ENCODE measurements at regions not wholly inside any gene's neighbourhood (a gene's known extent, or its start where the extent isn't known, plus 50 kb on each side); places are given as distances from the start of the nearest gene placed in this dataset.

GRCh38 chr10:23493711-23494110 is 54.8 kb downstream of the OTUD1 start:
- TF ChIP-seq POLR2AphosphoS5 (IDR thresholded peaks at IDR 0.05; ENCODE audit: low read depth, low read length) (no peak), REST (IDR thresholded peaks at IDR 0.05; ENCODE audit: insufficient read depth in 1 of 2, low read depth in 2 of 2, low read length in 1 of 2) (no peak), CTCF (IDR thresholded peaks at IDR 0.05) (no peak), SIN3A (IDR thresholded peaks at IDR 0.05; ENCODE audit: borderline replicate concordance, insufficient read depth, low read depth, low read length) (no peak), TCF7L2 (IDR thresholded peaks at IDR 0.05; ENCODE audit: low read depth, low read length) (no peak)
- Histone ChIP-seq H3K27me3 (ENCODE audit: control insufficient read depth, insufficient read depth, low read length) (peaks cover 2% of the 10 kb centered on the region; the same call in 1 of the 2 replicates), H3K4me3 (ENCODE audit: low read depth in 2 of 2, low read length in 2 of 2) (no peak overlapping the region), H3K4me1 (ENCODE audit: control insufficient read depth, insufficient read depth, low read length) (no peaks in the 10 kb centered on the region), H3K36me3 (ENCODE audit: control insufficient read depth, insufficient read depth, low read length) (no peaks in the 10 kb centered on the region), H3K27ac (ENCODE audit: low read length) (no peak overlapping the region), H3K9me3 (ENCODE audit: control insufficient read depth, insufficient read depth, low read depth, low read length) (no peaks in the 10 kb centered on the region)
- ChIA-PET POLR2A (no interaction called here), CTCF (no interaction called here)
- BruUV-seq (replicated peaks): no TSS peak
- intact Hi-C loops (cut with micrococcal nuclease; ENCODE audit: unreplicated experiment): no loop called here
- ATAC-seq (no peak), DNase-seq (ENCODE audit: low read depth, low spot score) (no peak)
- in situ Hi-C loops (cut with HindIII; ENCODE audit: low pct_unique_long_range_greater_than_20kb, low sequenced_read_pairs): no loop called here

GRCh38 chr10:23496727-23497126 is 57.9 kb downstream of the OTUD1 start:
- ATAC-seq: no peak
- ChIA-PET POLR2A (no interaction called here), CTCF (no interaction called here)
- in situ Hi-C loops (cut with HindIII; ENCODE audit: low pct_unique_long_range_greater_than_20kb, low sequenced_read_pairs) (no loop called here), intact Hi-C loops (cut with micrococcal nuclease; ENCODE audit: unreplicated experiment) (no loop called here)
- Histone ChIP-seq H3K4me1 (ENCODE audit: control insufficient read depth, insufficient read depth, low read length) (no peaks in the 10 kb centered on the region), H3K4me3 (ENCODE audit: low read depth in 2 of 2, low read length in 2 of 2) (no peak overlapping the region), H3K36me3 (ENCODE audit: control insufficient read depth, insufficient read depth, low read length) (no peaks in the 10 kb centered on the region), H3K27ac (ENCODE audit: low read length) (no peak overlapping the region), H3K27me3 (ENCODE audit: control insufficient read depth, insufficient read depth, low read length) (peaks cover 2% of the 10 kb centered on the region; the same call in 1 of the 2 replicates), H3K9me3 (ENCODE audit: control insufficient read depth, insufficient read depth, low read depth, low read length) (no peaks in the 10 kb centered on the region)
- no TSS peak for BruUV-seq (replicated peaks)
- TF ChIP-seq SIN3A (IDR thresholded peaks at IDR 0.05; ENCODE audit: borderline replicate concordance, insufficient read depth, low read depth, low read length) (no peak), CTCF (IDR thresholded peaks at IDR 0.05) (no peak), TCF7L2 (IDR thresholded peaks at IDR 0.05; ENCODE audit: low read depth, low read length) (no peak), REST (IDR thresholded peaks at IDR 0.05; ENCODE audit: insufficient read depth in 1 of 2, low read depth in 2 of 2, low read length in 1 of 2) (no peak)
- no peak for DNase-seq (ENCODE audit: low read depth, low spot score)
